ENCODE measurements at regions not wholly inside any gene's neighbourhood (a gene's known extent, or its start where the extent isn't known, plus 50 kb on each side); places are given as distances from the start of the nearest gene placed in this dataset.

DNA sequence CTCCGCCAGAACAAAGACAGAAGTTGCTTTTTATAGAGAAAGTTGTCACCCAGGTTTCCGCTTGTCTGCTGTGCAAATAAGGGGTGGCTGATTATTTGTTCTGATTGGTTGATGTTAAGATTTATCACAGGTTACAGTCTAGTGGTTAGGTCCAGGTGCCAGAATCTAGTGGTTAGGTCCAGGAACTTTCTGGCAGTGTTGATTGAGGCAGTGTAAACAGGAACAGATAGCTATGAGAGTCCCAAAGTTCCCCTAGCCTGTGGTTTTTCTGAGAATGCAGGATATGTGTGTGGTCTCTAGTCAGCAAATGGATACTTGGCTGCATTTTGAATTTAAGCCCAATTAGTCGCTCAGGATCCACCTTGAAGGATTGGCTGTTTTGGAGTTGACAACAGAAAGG, 148.0 kb downstream of the TMEM200A start:
- Histone ChIP-seq H3K4me3 (no peak overlapping the region), H3K4me1 (no peaks in the 10 kb centered on the region), H3K27me3 (no peaks in the 10 kb centered on the region), H3K36me3 (no peaks in the 10 kb centered on the region), H3K27ac (peak overlapping the region; percentile 3 to 54 (median 10)), H3K9me3 (no peaks in the 10 kb centered on the region)
- peak in 2 of 3 donors; percentile 39 to 60 for DNase-seq
- TF ChIP-seq POLR2A (IDR thresholded peaks at IDR 0.05): no peak
- TF ChIP-seq, protein P1, sequence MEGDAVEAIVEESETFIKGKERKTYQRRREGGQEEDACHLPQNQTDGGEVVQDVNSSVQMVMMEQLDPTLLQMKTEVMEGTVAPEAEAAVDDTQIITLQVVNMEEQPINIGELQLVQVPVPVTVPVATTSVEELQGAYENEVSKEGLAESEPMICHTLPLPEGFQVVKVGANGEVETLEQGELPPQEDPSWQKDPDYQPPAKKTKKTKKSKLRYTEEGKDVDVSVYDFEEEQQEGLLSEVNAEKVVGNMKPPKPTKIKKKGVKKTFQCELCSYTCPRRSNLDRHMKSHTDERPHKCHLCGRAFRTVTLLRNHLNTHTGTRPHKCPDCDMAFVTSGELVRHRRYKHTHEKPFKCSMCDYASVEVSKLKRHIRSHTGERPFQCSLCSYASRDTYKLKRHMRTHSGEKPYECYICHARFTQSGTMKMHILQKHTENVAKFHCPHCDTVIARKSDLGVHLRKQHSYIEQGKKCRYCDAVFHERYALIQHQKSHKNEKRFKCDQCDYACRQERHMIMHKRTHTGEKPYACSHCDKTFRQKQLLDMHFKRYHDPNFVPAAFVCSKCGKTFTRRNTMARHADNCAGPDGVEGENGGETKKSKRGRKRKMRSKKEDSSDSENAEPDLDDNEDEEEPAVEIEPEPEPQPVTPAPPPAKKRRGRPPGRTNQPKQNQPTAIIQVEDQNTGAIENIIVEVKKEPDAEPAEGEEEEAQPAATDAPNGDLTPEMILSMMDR (IDR thresholded peaks at IDR 0.05): no peak

DNA sequence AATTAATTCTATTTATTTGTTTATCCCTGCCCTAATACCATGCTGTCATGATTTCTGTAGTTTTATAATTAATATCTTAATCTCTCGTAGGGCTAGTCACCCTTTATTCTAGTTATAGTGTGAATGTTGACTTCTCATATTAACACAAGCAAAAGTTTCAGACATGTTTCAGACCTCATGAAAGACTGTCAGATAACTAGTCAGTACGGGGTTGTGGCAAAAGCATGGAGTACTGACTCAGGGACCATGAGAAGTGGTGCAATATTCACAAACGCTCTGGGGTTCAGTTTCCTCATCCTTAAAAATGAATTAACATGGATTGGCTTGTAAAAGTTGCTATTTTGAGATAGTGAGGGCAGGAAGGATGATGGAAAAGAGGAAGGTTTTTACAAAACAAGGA, 148.9 kb downstream of the TMEM200A start:
- no peak for DNase-seq
- no peak overlapping the region for H3K27ac ChIP-seq
- H3K4me3 ChIP-seq: no peak overlapping the region
- H3K27me3 ChIP-seq: no peaks in the 10 kb centered on the region
- no peaks in the 10 kb centered on the region for H3K36me3 ChIP-seq
- no peak for TF ChIP-seq POLR2A (IDR thresholded peaks at IDR 0.05)
- TF ChIP-seq, protein P1 (IDR thresholded peaks at IDR 0.05): no peak
- no peaks in the 10 kb centered on the region for H3K9me3 ChIP-seq
- no peaks in the 10 kb centered on the region for H3K4me1 ChIP-seq

DNA sequence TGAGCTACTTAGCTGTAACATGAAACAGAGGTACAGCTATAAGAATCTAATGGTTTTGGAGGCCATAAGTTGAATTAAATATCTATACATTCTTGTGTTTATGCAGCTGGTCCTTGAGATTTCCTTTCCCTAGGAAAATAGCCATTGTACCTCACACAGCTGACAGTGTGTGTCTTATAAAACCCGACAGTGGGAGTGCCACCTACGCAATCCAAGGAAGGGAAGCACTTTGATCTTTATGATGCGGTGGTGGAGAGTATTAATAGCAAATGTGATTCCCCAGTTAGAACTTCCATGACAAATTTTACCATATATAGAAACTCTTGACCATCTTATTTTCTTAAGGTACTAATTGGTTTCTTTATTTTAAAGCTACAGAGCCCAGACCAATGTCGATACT, 149.5 kb downstream of the TMEM200A start:
- no peak for TF ChIP-seq POLR2A (IDR thresholded peaks at IDR 0.05)
- TF ChIP-seq, protein P1 (IDR thresholded peaks at IDR 0.05): no peak
- Histone ChIP-seq H3K9me3 (no peaks in the 10 kb centered on the region), H3K27me3 (no peaks in the 10 kb centered on the region), H3K36me3 (no peaks in the 10 kb centered on the region), H3K4me3 (no peak overlapping the region), H3K27ac (no peak overlapping the region), H3K4me1 (no peaks in the 10 kb centered on the region)
- DNase-seq: no peak

DNA sequence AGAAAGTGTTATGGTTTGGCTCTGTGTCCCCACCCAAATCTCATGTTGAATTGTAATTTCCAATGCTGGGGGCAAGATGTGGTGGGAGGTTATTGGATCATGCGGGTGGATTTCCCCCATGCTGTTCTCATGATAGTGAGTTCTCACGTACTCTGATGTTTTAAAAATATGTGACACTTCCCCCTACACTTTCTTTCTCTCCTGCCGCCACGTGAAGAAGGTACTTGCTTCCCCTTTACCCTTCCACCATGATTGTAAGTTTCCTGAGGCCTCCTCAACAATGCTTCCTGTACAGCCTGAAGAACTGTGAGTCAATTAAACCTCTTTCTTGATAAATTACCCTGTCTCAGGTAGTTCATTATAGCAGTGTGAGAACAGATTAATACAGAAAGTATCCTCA, 150.8 kb downstream of the TMEM200A start:
- no peak for DNase-seq
- H3K4me3 ChIP-seq: no peak overlapping the region
- no peak overlapping the region for H3K27ac ChIP-seq
- H3K36me3 ChIP-seq: no peaks in the 10 kb centered on the region
- no peaks in the 10 kb centered on the region for H3K27me3 ChIP-seq
- H3K4me1 ChIP-seq: no peaks in the 10 kb centered on the region
- H3K9me3 ChIP-seq: no peaks in the 10 kb centered on the region
- TF ChIP-seq POLR2A (IDR thresholded peaks at IDR 0.05): no peak
- TF ChIP-seq, protein P1 (IDR thresholded peaks at IDR 0.05): no peak

DNA sequence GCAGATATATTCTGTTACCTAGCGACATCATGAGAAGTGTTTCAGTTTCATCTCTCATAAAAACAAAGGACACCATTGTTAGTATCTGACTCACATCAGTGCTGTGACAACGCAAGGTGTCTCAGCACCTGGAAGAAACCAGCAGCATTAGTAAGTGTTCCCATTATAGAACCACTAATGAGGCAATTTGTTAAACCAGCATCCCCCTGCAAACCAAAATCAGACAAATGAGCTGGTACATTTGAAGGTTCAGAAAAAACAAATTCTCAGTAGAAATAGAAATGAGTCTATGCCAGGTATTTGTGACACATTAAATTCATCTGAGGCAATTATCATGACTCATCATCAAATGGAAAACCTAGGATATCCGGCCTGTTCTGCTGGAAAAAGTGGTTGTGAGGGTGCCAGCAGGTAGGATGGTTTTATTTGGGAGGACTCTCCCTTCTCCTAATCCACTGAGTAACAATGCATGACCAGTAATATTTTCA, 151.7 kb downstream of the TMEM200A start:
- no peak for TF ChIP-seq POLR2A (IDR thresholded peaks at IDR 0.05)
- TF ChIP-seq, protein P1 (IDR thresholded peaks at IDR 0.05): no peak

DNA sequence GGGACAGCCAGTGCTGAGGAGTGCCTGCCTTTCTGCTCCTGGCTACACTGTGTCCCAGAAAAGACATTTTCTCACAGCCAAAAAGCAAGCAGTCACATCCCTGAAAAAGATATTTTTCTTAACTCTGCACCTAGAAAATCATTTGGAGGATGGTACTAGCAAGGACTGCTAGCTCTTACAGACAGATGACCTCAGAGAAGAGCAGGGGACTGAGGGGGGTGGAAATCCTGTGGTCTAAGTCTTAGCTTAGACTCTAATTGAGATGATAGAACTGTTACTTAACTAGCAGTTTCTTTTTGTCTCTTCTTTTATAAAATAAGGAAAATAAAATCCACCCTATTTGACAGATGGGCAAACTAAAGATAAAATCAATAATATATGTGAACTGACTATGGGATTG, 152.8 kb downstream of the TMEM200A start:
- H3K9me3 ChIP-seq: no peaks in the 10 kb centered on the region
- DNase-seq: no peak
- H3K36me3 ChIP-seq: no peaks in the 10 kb centered on the region
- H3K27me3 ChIP-seq: no peaks in the 10 kb centered on the region
- no peaks in the 10 kb centered on the region for H3K4me1 ChIP-seq
- TF ChIP-seq POLR2A (IDR thresholded peaks at IDR 0.05): no peak
- TF ChIP-seq, protein P1 (IDR thresholded peaks at IDR 0.05): no peak
- H3K27ac ChIP-seq: no peak overlapping the region
- H3K4me3 ChIP-seq: no peak overlapping the region

More for the DNA sequence above, 151.7 kb downstream of the TMEM200A start:
- no peak overlapping the region for H3K27ac ChIP-seq
- H3K4me3 ChIP-seq: no peak overlapping the region
- no peaks in the 10 kb centered on the region for H3K9me3 ChIP-seq
- DNase-seq: no peak
- no peaks in the 10 kb centered on the region for H3K36me3 ChIP-seq
- H3K4me1 ChIP-seq: no peaks in the 10 kb centered on the region
- no peaks in the 10 kb centered on the region for H3K27me3 ChIP-seq
